HepG2 (cell line): ENCODE measurements at regions not wholly inside any gene's neighbourhood (a gene's known extent, or its start where the extent isn't known, plus 50 kb on each side); places are given as distances from the start of the nearest gene placed in this dataset.

Experiments
- E2F1 ChIP-seq: sonication (generic); formaldehyde crosslinking; IDR thresholded peaks from 2 replicates; pipeline ENCODE4 v1.5.0; 2020; ENCODE audit warnings: missing genetic modification reagents
- ELF1 ChIP-seq: sonication (generic); formaldehyde crosslinking; IDR thresholded peaks from 2 replicates; pipeline ENCODE4 v1.4.0; 2020; ENCODE audit warnings: missing genetic modification reagents
- ISX ChIP-seq: sonication (generic); formaldehyde crosslinking; conservative IDR thresholded peaks from 2 replicates; pipeline ENCODE4 v1.5.0; 2020; ENCODE audit warnings: missing genetic modification reagents
- JARID2 ChIP-seq: sonication (generic); formaldehyde crosslinking; IDR thresholded peaks from 2 replicates; pipeline ENCODE4 v1.8.1; 2023; ENCODE audit warnings: missing genetic modification reagents, inconsistent platforms; ENCODE audit not compliant: insufficient replicate concordance
- KLF13 ChIP-seq: sonication (generic); formaldehyde crosslinking; IDR thresholded peaks from 2 replicates; pipeline ENCODE4 v1.4.0; 2020; ENCODE audit warnings: mild to moderate bottlenecking, missing genetic modification reagents
- MAFF ChIP-seq: IDR thresholded peaks from 2 replicates; pipeline ENCODE4 v1.6.1; 2011; ENCODE audit warnings: low read depth, low read length, improper control_type of control experiment
- MIXL1 ChIP-seq: IDR thresholded peaks from 2 replicates; pipeline ENCODE4 v1.6.1; 2016
- NRL ChIP-seq: sonication (generic); formaldehyde crosslinking; IDR thresholded peaks from 2 replicates; pipeline ENCODE4 v1.5.0; 2020; ENCODE audit warnings: missing genetic modification reagents, mild to moderate bottlenecking, moderate library complexity, borderline replicate concordance
- RBFOX2 ChIP-seq: fragments of 200-400 bp; formaldehyde crosslinking; IDR thresholded peaks from 2 replicates; pipeline ENCODE4 v1.6.1; 2017; ENCODE audit warnings: low read depth, mild to moderate bottlenecking, low read length
- RFXANK ChIP-seq: IDR thresholded peaks from 2 replicates; pipeline ENCODE4 v1.6.1; 2016
- TGIF2 ChIP-seq: IDR thresholded peaks from 2 replicates; pipeline ENCODE4 v1.6.1; 2016; ENCODE audit warnings: control low read depth, missing compliant biosample characterization
- ZNF3 ChIP-seq: IDR thresholded peaks from 2 replicates; pipeline ENCODE4 v1.7.0; 2017; ENCODE audit warnings: inconsistent platforms
- ZNF577 ChIP-seq: sonication (generic); formaldehyde crosslinking; IDR thresholded peaks from 2 replicates; pipeline ENCODE4 v1.4.0; 2020; ENCODE audit warnings: mild to moderate bottlenecking, low read depth, missing genetic modification reagents, borderline replicate concordance
- ZNF761 ChIP-seq: sonication (generic); formaldehyde crosslinking; conservative IDR thresholded peaks from 2 replicates; pipeline ENCODE4 v1.4.0; 2020; ENCODE audit warnings: mild to moderate bottlenecking, missing genetic modification reagents
- ZSCAN9 ChIP-seq: IDR thresholded peaks from 2 replicates; pipeline ENCODE4 v1.6.1; 2016; ENCODE audit warnings: borderline replicate concordance
- TF ChIP-seq, protein P1 (sequence below): sonication (generic); formaldehyde crosslinking; IDR thresholded peaks from 2 replicates; pipeline ENCODE4 v1.4.0; 2020; ENCODE audit warnings: missing genetic modification reagents
- TF ChIP-seq, protein P2 (sequence below): sonication (generic); formaldehyde crosslinking; IDR thresholded peaks from 2 replicates; pipeline ENCODE4 v1.9.0; 2021; ENCODE audit warnings: missing genetic modification reagents, borderline replicate concordance
- TF ChIP-seq, protein P3 (sequence below): sonication (generic); formaldehyde crosslinking; IDR thresholded peaks from 2 replicates; pipeline ENCODE4 v1.5.0; 2020; ENCODE audit warnings: missing genetic modification reagents, mild to moderate bottlenecking, borderline replicate concordance
- TF ChIP-seq, protein P4 (sequence below): sonication (generic); formaldehyde crosslinking; IDR thresholded peaks from 2 replicates; pipeline ENCODE4 v1.4.0; 2020; ENCODE audit warnings: missing genetic modification reagents, borderline replicate concordance

GRCh38 chr7:131105799-131106680 lies 221.6 kb upstream of the MKLN1 start (continued):
- no peak for TF ChIP-seq KLF13 (CRISPR knock-in tag)
- TF ChIP-seq, protein P1, sequence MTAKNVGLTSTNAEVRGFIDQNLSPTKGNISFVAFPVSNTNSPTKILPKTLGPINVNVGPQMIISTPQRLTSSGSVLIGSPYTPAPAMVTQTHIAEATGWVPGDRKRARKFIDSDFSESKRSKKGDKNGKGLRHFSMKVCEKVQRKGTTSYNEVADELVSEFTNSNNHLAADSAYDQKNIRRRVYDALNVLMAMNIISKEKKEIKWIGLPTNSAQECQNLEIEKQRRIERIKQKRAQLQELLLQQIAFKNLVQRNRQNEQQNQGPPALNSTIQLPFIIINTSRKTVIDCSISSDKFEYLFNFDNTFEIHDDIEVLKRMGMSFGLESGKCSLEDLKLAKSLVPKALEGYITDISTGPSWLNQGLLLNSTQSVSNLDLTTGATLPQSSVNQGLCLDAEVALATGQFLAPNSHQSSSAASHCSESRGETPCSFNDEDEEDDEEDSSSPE, result no peak
- TF ChIP-seq, protein P2, sequence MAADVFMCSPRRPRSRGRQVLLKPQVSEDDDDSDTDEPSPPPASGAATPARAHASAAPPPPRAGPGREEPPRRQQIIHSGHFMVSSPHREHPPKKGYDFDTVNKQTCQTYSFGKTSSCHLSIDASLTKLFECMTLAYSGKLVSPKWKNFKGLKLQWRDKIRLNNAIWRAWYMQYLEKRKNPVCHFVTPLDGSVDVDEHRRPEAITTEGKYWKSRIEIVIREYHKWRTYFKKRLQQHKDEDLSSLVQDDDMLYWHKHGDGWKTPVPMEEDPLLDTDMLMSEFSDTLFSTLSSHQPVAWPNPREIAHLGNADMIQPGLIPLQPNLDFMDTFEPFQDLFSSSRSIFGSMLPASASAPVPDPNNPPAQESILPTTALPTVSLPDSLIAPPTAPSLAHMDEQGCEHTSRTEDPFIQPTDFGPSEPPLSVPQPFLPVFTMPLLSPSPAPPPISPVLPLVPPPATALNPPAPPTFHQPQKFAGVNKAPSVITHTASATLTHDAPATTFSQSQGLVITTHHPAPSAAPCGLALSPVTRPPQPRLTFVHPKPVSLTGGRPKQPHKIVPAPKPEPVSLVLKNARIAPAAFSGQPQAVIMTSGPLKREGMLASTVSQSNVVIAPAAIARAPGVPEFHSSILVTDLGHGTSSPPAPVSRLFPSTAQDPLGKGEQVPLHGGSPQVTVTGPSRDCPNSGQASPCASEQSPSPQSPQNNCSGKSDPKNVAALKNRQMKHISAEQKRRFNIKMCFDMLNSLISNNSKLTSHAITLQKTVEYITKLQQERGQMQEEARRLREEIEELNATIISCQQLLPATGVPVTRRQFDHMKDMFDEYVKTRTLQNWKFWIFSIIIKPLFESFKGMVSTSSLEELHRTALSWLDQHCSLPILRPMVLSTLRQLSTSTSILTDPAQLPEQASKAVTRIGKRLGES (CRISPR knock-in tag), result no peak
- no peak for TF ChIP-seq ISX (CRISPR knock-in tag)
- TF ChIP-seq ZNF577 (CRISPR knock-in tag), result no peak
- TF ChIP-seq RBFOX2, result peak; percentile 95
- no peak for TF ChIP-seq MIXL1 (CRISPR knock-in tag)
- TF ChIP-seq E2F1 (CRISPR knock-in tag), result no peak
- no peak for TF ChIP-seq JARID2 (CRISPR knock-in tag)
- TF ChIP-seq RFXANK, result no peak
- peak; percentile 53; the same call in 1 of the 2 replicates for TF ChIP-seq ELF1
- TF ChIP-seq, protein P3, sequence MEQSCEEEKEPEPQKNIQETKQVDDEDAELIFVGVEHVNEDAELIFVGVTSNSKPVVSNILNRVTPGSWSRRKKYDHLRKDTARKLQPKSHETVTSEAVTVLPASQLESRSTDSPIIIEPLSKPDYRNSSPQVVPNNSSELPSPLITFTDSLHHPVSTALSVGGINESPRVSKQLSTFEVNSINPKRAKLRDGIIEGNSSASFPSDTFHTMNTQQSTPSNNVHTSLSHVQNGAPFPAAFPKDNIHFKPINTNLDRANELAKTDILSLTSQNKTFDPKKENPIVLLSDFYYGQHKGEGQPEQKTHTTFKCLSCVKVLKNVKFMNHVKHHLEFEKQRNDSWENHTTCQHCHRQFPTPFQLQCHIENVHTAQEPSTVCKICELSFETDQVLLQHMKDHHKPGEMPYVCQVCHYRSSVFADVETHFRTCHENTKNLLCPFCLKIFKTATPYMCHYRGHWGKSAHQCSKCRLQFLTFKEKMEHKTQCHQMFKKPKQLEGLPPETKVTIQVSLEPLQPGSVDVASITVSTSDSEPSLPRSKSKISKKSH, result peak; percentile 67; the same call in 1 of the 2 replicates
- TF ChIP-seq, protein P4, sequence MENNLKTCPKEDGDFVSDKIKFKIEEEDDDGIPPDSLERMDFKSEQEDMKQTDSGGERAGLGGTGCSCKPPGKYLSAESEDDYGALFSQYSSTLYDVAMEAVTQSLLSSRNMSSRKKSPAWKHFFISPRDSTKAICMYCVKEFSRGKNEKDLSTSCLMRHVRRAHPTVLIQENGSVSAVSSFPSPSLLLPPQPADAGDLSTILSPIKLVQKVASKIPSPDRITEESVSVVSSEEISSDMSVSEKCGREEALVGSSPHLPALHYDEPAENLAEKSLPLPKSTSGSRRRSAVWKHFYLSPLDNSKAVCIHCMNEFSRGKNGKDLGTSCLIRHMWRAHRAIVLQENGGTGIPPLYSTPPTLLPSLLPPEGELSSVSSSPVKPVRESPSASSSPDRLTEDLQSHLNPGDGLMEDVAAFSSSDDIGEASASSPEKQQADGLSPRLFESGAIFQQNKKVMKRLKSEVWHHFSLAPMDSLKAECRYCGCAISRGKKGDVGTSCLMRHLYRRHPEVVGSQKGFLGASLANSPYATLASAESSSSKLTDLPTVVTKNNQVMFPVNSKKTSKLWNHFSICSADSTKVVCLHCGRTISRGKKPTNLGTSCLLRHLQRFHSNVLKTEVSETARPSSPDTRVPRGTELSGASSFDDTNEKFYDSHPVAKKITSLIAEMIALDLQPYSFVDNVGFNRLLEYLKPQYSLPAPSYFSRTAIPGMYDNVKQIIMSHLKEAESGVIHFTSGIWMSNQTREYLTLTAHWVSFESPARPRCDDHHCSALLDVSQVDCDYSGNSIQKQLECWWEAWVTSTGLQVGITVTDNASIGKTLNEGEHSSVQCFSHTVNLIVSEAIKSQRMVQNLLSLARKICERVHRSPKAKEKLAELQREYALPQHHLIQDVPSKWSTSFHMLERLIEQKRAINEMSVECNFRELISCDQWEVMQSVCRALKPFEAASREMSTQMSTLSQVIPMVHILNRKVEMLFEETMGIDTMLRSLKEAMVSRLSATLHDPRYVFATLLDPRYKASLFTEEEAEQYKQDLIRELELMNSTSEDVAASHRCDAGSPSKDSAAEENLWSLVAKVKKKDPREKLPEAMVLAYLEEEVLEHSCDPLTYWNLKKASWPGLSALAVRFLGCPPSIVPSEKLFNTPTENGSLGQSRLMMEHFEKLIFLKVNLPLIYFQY (CRISPR knock-in tag), result no peak
- TF ChIP-seq ZNF3 (CRISPR knock-in tag), result no peak
- no peak for TF ChIP-seq MAFF
- TF ChIP-seq ZSCAN9, result no peak
- TF ChIP-seq TGIF2, result peak; percentile 63
- no peak for TF ChIP-seq ZNF761 (CRISPR knock-in tag)
- TF ChIP-seq NRL (CRISPR knock-in tag), result 0 out of 2 replicates have a peak, but pooled peaks have one; percentile 46
